ENCODE measurements at regions not wholly inside any gene's neighbourhood (a gene's known extent, or its start where the extent isn't known, plus 50 kb on each side); places are given as distances from the start of the nearest gene placed in this dataset.

DNA sequence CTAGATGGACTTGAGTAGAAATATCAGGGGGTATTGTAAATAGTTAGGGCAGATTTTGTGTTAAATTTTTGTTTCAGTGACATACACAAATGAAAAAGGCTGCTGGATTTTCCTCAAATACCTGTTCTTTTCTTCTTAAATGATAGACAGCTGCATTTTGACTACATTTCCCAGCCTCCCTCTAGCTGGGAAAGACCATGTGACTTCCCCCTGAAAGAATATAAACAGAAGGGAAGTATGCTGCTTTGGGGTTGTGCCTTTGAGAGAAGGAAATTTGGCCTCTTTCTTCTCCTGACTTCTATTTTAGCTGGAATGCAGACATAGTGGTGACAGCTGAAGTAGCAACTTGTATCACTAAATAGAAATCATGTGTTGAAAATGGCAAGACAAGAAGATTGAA lies 476.1 kb upstream of the SYT1 start:
- H3K9me2 ChIP-seq (replicated peaks; ENCODE audit: insufficient read depth, low read length): no peaks in the 10 kb centered on the region
- H3K36me3 ChIP-seq (replicated peaks; ENCODE audit: insufficient read depth, low read length): no peaks in the 10 kb centered on the region
- H3F3A ChIP-seq (ENCODE audit: insufficient read depth, low read length): no peaks in the 10 kb centered on the region
- H2AFZ ChIP-seq (ENCODE audit: low read length): no peak overlapping the region
- H3K79me2 ChIP-seq (ENCODE audit: low read length): no peaks in the 10 kb centered on the region
- H3K4me2 ChIP-seq (ENCODE audit: low read depth, low read length): no peak overlapping the region
- H3K27me3 ChIP-seq (replicated peaks; ENCODE audit: insufficient read depth, low read length): no peaks in the 10 kb centered on the region
- H3K27ac ChIP-seq (ENCODE audit: low read length): no peak overlapping the region
- H3K9ac ChIP-seq (ENCODE audit: low read length): no peak overlapping the region
- TF ChIP-seq EZH2phosphoT487 (IDR thresholded peaks at IDR 0.05; ENCODE audit: low read length) (no peak), EZH2 (optimal IDR thresholded peaks at IDR 0.05; ENCODE audit: low read depth, low read length) (no peak)
- TF ChIP-seq, protein P1, sequence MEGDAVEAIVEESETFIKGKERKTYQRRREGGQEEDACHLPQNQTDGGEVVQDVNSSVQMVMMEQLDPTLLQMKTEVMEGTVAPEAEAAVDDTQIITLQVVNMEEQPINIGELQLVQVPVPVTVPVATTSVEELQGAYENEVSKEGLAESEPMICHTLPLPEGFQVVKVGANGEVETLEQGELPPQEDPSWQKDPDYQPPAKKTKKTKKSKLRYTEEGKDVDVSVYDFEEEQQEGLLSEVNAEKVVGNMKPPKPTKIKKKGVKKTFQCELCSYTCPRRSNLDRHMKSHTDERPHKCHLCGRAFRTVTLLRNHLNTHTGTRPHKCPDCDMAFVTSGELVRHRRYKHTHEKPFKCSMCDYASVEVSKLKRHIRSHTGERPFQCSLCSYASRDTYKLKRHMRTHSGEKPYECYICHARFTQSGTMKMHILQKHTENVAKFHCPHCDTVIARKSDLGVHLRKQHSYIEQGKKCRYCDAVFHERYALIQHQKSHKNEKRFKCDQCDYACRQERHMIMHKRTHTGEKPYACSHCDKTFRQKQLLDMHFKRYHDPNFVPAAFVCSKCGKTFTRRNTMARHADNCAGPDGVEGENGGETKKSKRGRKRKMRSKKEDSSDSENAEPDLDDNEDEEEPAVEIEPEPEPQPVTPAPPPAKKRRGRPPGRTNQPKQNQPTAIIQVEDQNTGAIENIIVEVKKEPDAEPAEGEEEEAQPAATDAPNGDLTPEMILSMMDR (IDR thresholded peaks at IDR 0.05; ENCODE audit: low read length): no peak
- DNase-seq: no peak
- H3K4me3 ChIP-seq (ENCODE audit: low read length): no peak overlapping the region
- no peaks in the 10 kb centered on the region for H3K9me3 ChIP-seq (replicated peaks; ENCODE audit: insufficient read depth, low read length)
- no peaks in the 10 kb centered on the region for H4K20me1 ChIP-seq (ENCODE audit: insufficient read depth, low read length)
- H3K4me1 ChIP-seq (ENCODE audit: low read length): no peaks in the 10 kb centered on the region

DNA sequence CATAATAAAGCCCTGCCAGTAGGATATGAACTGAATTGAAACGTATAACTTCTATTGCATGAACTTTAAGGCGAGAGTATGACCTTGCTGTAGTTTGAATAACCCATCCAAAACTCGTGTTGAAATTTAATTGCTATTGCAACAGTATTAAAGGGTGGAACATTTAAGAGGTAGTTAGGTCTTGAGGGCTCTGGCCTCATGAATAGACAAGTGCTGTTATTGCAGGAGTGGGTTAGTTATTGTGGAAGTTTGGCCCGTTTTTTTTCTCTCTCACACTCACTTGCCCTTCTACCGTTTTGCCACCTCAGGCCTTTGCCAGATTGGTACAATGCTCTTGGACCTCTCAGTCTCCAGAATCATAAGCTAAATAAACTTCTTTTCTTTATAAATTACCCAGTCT lies 473.7 kb upstream of the SYT1 start:
- Histone ChIP-seq H3K27me3 (replicated peaks; ENCODE audit: insufficient read depth, low read length) (no peaks in the 10 kb centered on the region), H3K9me2 (replicated peaks; ENCODE audit: insufficient read depth, low read length) (no peaks in the 10 kb centered on the region), H4K20me1 (ENCODE audit: insufficient read depth, low read length) (no peaks in the 10 kb centered on the region), H3K4me1 (ENCODE audit: low read length) (no peaks in the 10 kb centered on the region), H3K27ac (ENCODE audit: low read length) (no peak overlapping the region), H2AFZ (ENCODE audit: low read length) (no peak overlapping the region), H3K9me3 (replicated peaks; ENCODE audit: insufficient read depth, low read length) (no peaks in the 10 kb centered on the region), H3K4me3 (ENCODE audit: low read length) (no peak overlapping the region), H3K9ac (ENCODE audit: low read length) (no peak overlapping the region), H3K79me2 (ENCODE audit: low read length) (no peaks in the 10 kb centered on the region), H3F3A (ENCODE audit: insufficient read depth, low read length) (no peaks in the 10 kb centered on the region), H3K36me3 (replicated peaks; ENCODE audit: insufficient read depth, low read length) (no peaks in the 10 kb centered on the region), H3K4me2 (ENCODE audit: low read depth, low read length) (no peak overlapping the region)
- TF ChIP-seq, protein P1 (IDR thresholded peaks at IDR 0.05; ENCODE audit: low read length): no peak
- no peak for TF ChIP-seq EZH2phosphoT487 (IDR thresholded peaks at IDR 0.05; ENCODE audit: low read length)
- TF ChIP-seq EZH2 (optimal IDR thresholded peaks at IDR 0.05; ENCODE audit: low read depth, low read length): no peak
- no peak for DNase-seq

DNA sequence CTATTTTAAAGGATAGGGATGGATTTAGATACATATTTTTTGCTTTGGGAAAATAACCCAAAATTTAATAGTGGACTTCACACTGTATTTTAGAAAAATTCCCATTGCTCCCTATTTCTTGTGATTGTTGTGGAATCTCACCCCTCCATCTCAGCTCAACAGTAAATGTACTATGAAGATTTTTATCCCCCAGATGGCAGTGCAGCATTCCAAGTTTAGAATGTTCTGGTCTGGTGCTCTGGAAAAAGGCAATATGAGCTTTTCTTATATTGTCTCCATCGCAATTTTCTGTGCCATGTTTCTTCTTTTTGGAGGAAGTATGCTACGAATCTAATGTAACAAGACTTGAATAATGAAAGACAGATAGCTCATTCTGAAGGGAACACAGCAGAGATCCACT lies 471.7 kb upstream of the SYT1 start:
- Histone ChIP-seq H3F3A (ENCODE audit: insufficient read depth, low read length) (no peaks in the 10 kb centered on the region), H3K36me3 (replicated peaks; ENCODE audit: insufficient read depth, low read length) (no peaks in the 10 kb centered on the region), H4K20me1 (ENCODE audit: insufficient read depth, low read length) (no peaks in the 10 kb centered on the region), H3K4me3 (ENCODE audit: low read length) (no peak overlapping the region), H3K9me3 (replicated peaks; ENCODE audit: insufficient read depth, low read length) (no peaks in the 10 kb centered on the region), H3K4me2 (ENCODE audit: low read depth, low read length) (no peak overlapping the region), H3K4me1 (ENCODE audit: low read length) (no peaks in the 10 kb centered on the region), H3K79me2 (ENCODE audit: low read length) (no peaks in the 10 kb centered on the region), H3K9me2 (replicated peaks; ENCODE audit: insufficient read depth, low read length) (no peaks in the 10 kb centered on the region), H3K27ac (ENCODE audit: low read length) (no peak overlapping the region), H2AFZ (ENCODE audit: low read length) (no peak overlapping the region), H3K27me3 (replicated peaks; ENCODE audit: insufficient read depth, low read length) (no peaks in the 10 kb centered on the region), H3K9ac (ENCODE audit: low read length) (no peak overlapping the region)
- TF ChIP-seq EZH2phosphoT487 (IDR thresholded peaks at IDR 0.05; ENCODE audit: low read length): no peak
- no peak for TF ChIP-seq EZH2 (optimal IDR thresholded peaks at IDR 0.05; ENCODE audit: low read depth, low read length)
- TF ChIP-seq, protein P1 (IDR thresholded peaks at IDR 0.05; ENCODE audit: low read length): peak; percentile 22; the same call in 1 of the 2 replicates
- DNase-seq: no peak
